Erythroblast (primary cell): ENCODE measurements at regions not wholly inside any gene's neighbourhood (a gene's known extent, or its start where the extent isn't known, plus 50 kb on each side); places are given as distances from the start of the nearest gene placed in this dataset.

Source experiments
- GATA1 ChIP-seq: IDR thresholded peaks from 2 replicates; pipeline ENCODE4 v1.6.1; 2011; ENCODE audit warnings: low read depth, mild to moderate bottlenecking, control low read depth, low read length, moderate library complexity
- POLR2A ChIP-seq: IDR thresholded peaks from 2 replicates; pipeline ENCODE4 v1.6.1; 2011; ENCODE audit warnings: mild to moderate bottlenecking, low read length

- TF ChIP-seq POLR2A (no peak), GATA1 (no peak)
Observed at GRCh38 chr2:180679693-180680092, 300.7 kb upstream of the UBE2E3 start.
